K562 (cell line): ENCODE measurements at regions not wholly inside any gene's neighbourhood (a gene's known extent, or its start where the extent isn't known, plus 50 kb on each side); places are given as distances from the start of the nearest gene placed in this dataset.

Source experiments
- ARHGAP35 ChIP-seq: fragments of 450-650 bp; IDR thresholded peaks from 2 replicates; pipeline ENCODE4 v1.6.1; 2018; ENCODE audit not compliant: partially characterized antibody
- DLX4 ChIP-seq: fragments of 250-450 bp; sonication (Bioruptor Pico); IDR thresholded peaks from 2 replicates; pipeline ENCODE4 v1.6.1; 2021; ENCODE audit warnings: mild to moderate bottlenecking
- DMBX1 ChIP-seq: fragments of 250-450 bp; sonication (Bioruptor Pico); IDR thresholded peaks from 2 replicates; pipeline ENCODE4 v1.8.0; 2022; ENCODE audit warnings: inconsistent platforms, mild to moderate bottlenecking, moderate library complexity, borderline replicate concordance
- HSF4 ChIP-seq: fragments of 250-450 bp; sonication (Bioruptor Pico); IDR thresholded peaks from 2 replicates; pipeline ENCODE4 v2.1.2; 2022; ENCODE audit warnings: mild to moderate bottlenecking, moderate library complexity, borderline replicate concordance
- MTA1 ChIP-seq: fragments of 450-650 bp; IDR thresholded peaks from 2 replicates; pipeline ENCODE4 v1.6.1; 2017; ENCODE audit warnings: borderline replicate concordance
- TEAD4 ChIP-seq, 2 experiments: sonication (generic) in 1 of 2; formaldehyde crosslinking in 1 of 2; IDR thresholded peaks; 2 replicates each; pipeline versions ENCODE4 v1.6.1 to v1.8.0; 2012 to 2022; ENCODE audit warnings: borderline replicate concordance in 1 of 2, inconsistent platforms in 1 of 2, low read length in 1 of 2, mild to moderate bottlenecking in 1 of 2, missing genetic modification reagents in 1 of 2
- TF ChIP-seq, protein P1 (sequence below): sonication (generic); formaldehyde crosslinking; IDR thresholded peaks from 2 replicates; pipeline ENCODE4 v1.8.1; 2023; ENCODE audit warnings: mild to moderate bottlenecking, missing genetic modification reagents

DNA sequence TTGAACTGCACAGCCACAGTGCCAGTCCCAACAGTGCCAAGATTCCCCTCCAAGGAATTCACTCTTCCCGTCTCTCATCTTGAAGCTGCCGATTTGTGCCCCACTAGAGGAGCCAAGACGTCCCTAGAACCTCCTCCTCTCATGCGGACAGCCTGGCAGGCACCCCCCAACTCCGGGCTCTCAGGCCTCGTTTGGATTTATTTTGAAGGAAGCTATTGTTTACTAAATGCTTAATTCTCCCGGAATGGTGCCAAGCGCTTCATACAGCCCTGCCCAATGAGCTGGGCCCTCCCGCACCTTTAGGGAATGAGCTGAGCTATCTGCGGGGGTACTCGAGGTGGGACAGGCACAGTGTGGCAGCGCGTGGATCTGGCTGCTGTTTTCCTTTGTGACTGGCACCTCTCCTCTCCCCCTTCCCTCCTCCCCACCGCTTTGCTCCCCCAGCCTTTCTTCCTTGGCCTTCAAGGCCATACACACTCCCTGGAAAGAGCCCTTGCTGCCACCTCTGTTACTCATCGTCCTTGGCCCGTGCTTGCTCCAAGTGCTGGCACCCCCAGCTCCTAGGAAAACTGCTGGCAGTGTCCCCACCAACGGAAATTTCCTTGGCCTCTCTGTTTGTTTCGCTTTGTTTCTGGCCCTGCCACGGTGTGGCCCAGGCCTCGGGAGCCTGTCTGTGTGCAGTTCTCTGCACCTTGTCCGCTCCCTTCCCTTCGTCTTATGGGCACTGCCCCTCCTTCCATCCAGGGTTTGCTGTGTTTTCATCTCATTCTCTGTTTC, 49.9 kb upstream of the CDR2 start (continued):
- TF ChIP-seq MTA1: no peak
- no peak for TF ChIP-seq ARHGAP35
- TF ChIP-seq TEAD4 (IDR thresholded peaks at IDR 0.05; ENCODE audit: low read length): no peak
- TF ChIP-seq TEAD4 (CRISPR knock-in tag; IDR thresholded peaks at IDR 0.05; ENCODE audit: borderline replicate concordance): no peak
- TF ChIP-seq, protein P1, sequence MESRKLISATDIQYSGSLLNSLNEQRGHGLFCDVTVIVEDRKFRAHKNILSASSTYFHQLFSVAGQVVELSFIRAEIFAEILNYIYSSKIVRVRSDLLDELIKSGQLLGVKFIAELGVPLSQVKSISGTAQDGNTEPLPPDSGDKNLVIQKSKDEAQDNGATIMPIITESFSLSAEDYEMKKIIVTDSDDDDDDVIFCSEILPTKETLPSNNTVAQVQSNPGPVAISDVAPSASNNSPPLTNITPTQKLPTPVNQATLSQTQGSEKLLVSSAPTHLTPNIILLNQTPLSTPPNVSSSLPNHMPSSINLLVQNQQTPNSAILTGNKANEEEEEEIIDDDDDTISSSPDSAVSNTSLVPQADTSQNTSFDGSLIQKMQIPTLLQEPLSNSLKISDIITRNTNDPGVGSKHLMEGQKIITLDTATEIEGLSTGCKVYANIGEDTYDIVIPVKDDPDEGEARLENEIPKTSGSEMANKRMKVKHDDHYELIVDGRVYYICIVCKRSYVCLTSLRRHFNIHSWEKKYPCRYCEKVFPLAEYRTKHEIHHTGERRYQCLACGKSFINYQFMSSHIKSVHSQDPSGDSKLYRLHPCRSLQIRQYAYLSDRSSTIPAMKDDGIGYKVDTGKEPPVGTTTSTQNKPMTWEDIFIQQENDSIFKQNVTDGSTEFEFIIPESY: no peak
- TF ChIP-seq HSF4: no peak
- no peak for TF ChIP-seq DLX4 (CRISPR knock-in tag)
- no peak for TF ChIP-seq DMBX1 (CRISPR knock-in tag)
